ENCODE measurements at regions not wholly inside any gene's neighbourhood (a gene's known extent, or its start where the extent isn't known, plus 50 kb on each side); places are given as distances from the start of the nearest gene placed in this dataset.

GRCh38 chr14:38877744-38878388 is 225.2 kb downstream of the SEC23A start (continued):
- TF ChIP-seq SIRT6 (IDR thresholded peaks at IDR 0.05; ENCODE audit: low read length) = no peak

Data from H1 (cell line).